Adrenal gland (tissue), 5 donors: ENCODE measurements at regions not wholly inside any gene's neighbourhood (a gene's known extent, or its start where the extent isn't known, plus 50 kb on each side); places are given as distances from the start of the nearest gene placed in this dataset.

Experiments
- CTCF ChIP-seq, 6 experiments: fragments of 450-650 bp in 4 of 6; fragments of 200-600 bp in 2 of 6; sonication (generic) in 1 of 6; IDR thresholded peaks; 1 replicate in 5 of 6; 2 replicates in 1 of 6; pipeline versions ENCODE4 v1.5.1 to v1.8.0; 2016 to 2021; ENCODE audit warnings: antibody characterized with exemption in 6 of 6, mild to moderate bottlenecking in 2 of 6, moderate library complexity in 1 of 6
- POLR2A ChIP-seq, 2 donors: fragments of 450-650 bp; IDR thresholded peaks; one replicate each; pipeline ENCODE4 v1.6.1; 2017; ENCODE audit warnings: antibody characterized with exemption in 2 of 2, mild to moderate bottlenecking in 2 of 2, moderate library complexity in 1 of 2
- donor health status: DM: no; HTN: no; CAD: no.

GRCh38 chr7:94829987-94830386, 77.4 kb upstream of the PPP1R9A start:
- TF ChIP-seq CTCF (IDR thresholded peaks at IDR 0.05) (no peak), POLR2A (IDR thresholded peaks at IDR 0.05) (no peak)
